Breast epithelium (tissue), 3 donors: ENCODE measurements at regions not wholly inside any gene's neighbourhood (a gene's known extent, or its start where the extent isn't known, plus 50 kb on each side); places are given as distances from the start of the nearest gene placed in this dataset.

Experiments
- POLR2A ChIP-seq: fragments of 450-650 bp; IDR thresholded peaks from one replicate; pipeline ENCODE4 v1.6.1; 2016; ENCODE audit warnings: antibody characterized with exemption, mild to moderate bottlenecking, moderate library complexity
- POLR2AphosphoS5 ChIP-seq, 3 donors: sonication (generic); formaldehyde crosslinking; IDR thresholded peaks; one replicate each; pipeline ENCODE4 v1.6.1; 2017; ENCODE audit warnings: antibody characterized with exemption in 3 of 3
- TF ChIP-seq, protein P1 (sequence below), 3 donors: fragments of 450-650 bp; IDR thresholded peaks; one replicate each; pipeline ENCODE4 v1.5.1; 2016 to 2017; ENCODE audit warnings: antibody characterized with exemption in 3 of 3, mild to moderate bottlenecking in 3 of 3, moderate library complexity in 3 of 3

DNA sequence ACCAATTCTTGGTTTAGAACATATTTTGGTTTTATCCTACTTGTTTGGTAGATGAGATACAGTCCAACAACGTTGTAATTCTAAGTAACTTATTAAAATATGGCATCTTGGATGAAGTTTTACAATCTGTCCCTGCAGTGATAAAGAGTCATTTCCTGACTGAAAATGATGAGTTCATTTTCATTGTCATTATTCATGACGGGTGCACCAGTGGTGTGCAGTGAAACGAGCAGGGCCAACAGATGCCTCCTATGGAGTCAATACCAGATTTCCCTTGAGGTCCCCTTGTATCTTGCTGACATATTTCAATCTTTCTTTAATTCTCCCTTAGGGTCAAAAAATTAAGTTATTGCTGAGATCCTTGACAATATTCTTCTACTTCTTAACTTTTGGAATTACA is 438.5 kb downstream of the LRIG3 start:
- no peak for TF ChIP-seq POLR2AphosphoS5 (IDR thresholded peaks at IDR 0.05)
- TF ChIP-seq, protein P1, sequence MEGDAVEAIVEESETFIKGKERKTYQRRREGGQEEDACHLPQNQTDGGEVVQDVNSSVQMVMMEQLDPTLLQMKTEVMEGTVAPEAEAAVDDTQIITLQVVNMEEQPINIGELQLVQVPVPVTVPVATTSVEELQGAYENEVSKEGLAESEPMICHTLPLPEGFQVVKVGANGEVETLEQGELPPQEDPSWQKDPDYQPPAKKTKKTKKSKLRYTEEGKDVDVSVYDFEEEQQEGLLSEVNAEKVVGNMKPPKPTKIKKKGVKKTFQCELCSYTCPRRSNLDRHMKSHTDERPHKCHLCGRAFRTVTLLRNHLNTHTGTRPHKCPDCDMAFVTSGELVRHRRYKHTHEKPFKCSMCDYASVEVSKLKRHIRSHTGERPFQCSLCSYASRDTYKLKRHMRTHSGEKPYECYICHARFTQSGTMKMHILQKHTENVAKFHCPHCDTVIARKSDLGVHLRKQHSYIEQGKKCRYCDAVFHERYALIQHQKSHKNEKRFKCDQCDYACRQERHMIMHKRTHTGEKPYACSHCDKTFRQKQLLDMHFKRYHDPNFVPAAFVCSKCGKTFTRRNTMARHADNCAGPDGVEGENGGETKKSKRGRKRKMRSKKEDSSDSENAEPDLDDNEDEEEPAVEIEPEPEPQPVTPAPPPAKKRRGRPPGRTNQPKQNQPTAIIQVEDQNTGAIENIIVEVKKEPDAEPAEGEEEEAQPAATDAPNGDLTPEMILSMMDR (IDR thresholded peaks at IDR 0.05), result no peak
- TF ChIP-seq POLR2A, result no peak
